SK-N-SH (cell line): ENCODE measurements at regions not wholly inside any gene's neighbourhood (a gene's known extent, or its start where the extent isn't known, plus 50 kb on each side); places are given as distances from the start of the nearest gene placed in this dataset.

ENCODE experiments used
- CHD2 ChIP-seq: fragments of 150-350 bp; IDR thresholded peaks from 2 replicates; pipeline ENCODE4 v1.6.1; 2018; ENCODE audit warnings: low read length; ENCODE audit not compliant: partially characterized antibody
- FOXM1 ChIP-seq: IDR thresholded peaks from 2 replicates; pipeline ENCODE4 v1.4.0; 2012; ENCODE audit warnings: low read depth, mild to moderate bottlenecking
- MEF2A ChIP-seq: IDR thresholded peaks from 2 replicates; pipeline ENCODE4 v1.4.0; 2012; ENCODE audit warnings: low read depth, borderline replicate concordance
- POLR2AphosphoS5 ChIP-seq: IDR thresholded peaks from 2 replicates; pipeline ENCODE4 v1.6.1; 2012; ENCODE audit warnings: low read depth, low read length
- RFX5 ChIP-seq: IDR thresholded peaks from 2 replicates; pipeline ENCODE4 v1.6.1; 2012; ENCODE audit warnings: mild to moderate bottlenecking, improper control_type of control experiment, low read length
- YY1 ChIP-seq: IDR thresholded peaks from 2 replicates; pipeline ENCODE4 v1.4.0; 2012; ENCODE audit warnings: low read depth, mild to moderate bottlenecking
- TF ChIP-seq, protein P1 (sequence below): fragments of 200-600 bp; sonication (generic); IDR thresholded peaks from 2 replicates; pipeline ENCODE4 v1.6.1; 2017; ENCODE audit warnings: antibody characterized with exemption, mild to moderate bottlenecking, moderate library complexity

DNA sequence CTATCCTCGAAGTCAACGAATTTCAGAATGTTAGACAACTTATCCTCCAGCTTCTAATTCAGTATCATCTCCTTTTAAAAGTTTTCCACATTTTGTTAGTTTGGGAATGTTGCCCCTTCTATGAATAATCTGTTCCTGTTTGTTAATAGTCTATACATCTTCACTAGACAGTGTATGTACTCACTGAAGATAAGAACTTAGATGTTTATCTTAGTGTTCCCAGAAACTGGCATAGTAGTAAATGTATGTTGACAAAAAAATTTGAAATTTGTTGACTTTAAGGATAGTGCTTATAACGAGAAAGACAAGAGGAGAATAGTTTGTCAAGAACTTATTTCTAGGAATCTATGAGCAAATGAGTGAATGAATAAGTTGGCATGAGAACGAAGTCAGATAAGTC, 162.0 kb upstream of the GULP1 start:
- TF ChIP-seq POLR2AphosphoS5 (no peak), YY1 (no peak), CHD2 (no peak), RFX5 (no peak), MEF2A (no peak), FOXM1 (no peak)
- TF ChIP-seq, protein P1, sequence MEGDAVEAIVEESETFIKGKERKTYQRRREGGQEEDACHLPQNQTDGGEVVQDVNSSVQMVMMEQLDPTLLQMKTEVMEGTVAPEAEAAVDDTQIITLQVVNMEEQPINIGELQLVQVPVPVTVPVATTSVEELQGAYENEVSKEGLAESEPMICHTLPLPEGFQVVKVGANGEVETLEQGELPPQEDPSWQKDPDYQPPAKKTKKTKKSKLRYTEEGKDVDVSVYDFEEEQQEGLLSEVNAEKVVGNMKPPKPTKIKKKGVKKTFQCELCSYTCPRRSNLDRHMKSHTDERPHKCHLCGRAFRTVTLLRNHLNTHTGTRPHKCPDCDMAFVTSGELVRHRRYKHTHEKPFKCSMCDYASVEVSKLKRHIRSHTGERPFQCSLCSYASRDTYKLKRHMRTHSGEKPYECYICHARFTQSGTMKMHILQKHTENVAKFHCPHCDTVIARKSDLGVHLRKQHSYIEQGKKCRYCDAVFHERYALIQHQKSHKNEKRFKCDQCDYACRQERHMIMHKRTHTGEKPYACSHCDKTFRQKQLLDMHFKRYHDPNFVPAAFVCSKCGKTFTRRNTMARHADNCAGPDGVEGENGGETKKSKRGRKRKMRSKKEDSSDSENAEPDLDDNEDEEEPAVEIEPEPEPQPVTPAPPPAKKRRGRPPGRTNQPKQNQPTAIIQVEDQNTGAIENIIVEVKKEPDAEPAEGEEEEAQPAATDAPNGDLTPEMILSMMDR: no peak
